AG09309 (cell line): ENCODE measurements at regions not wholly inside any gene's neighbourhood (a gene's known extent, or its start where the extent isn't known, plus 50 kb on each side); places are given as distances from the start of the nearest gene placed in this dataset.

Experiments
- DNase-seq: peaks from one replicate; pipeline ENCODE4 v3.0.0-alpha.2; 2010; ENCODE audit warnings: low read depth
- H3K4me3 ChIP-seq: 2 replicates; pipeline ENCODE4 v1.5.1; 2011; ENCODE audit warnings: mild to moderate bottlenecking, low read depth, low read length, moderate library complexity; ENCODE audit not compliant: control insufficient read depth
- CTCF ChIP-seq: IDR thresholded peaks from 2 replicates; pipeline ENCODE4 v1.5.1; 2011; ENCODE audit warnings: mild to moderate bottlenecking, low read depth, low read length, inconsistent platforms; ENCODE audit not compliant: insufficient read depth, control insufficient read depth; ENCODE audit errors: missing control alignments

GRCh38 chrX:43586830-43587229 lies 69.3 kb upstream of the MAOA start:
- DNase-seq = no peak
- TF ChIP-seq CTCF = no peak
- H3K4me3 ChIP-seq = no peak overlapping the region

DNA sequence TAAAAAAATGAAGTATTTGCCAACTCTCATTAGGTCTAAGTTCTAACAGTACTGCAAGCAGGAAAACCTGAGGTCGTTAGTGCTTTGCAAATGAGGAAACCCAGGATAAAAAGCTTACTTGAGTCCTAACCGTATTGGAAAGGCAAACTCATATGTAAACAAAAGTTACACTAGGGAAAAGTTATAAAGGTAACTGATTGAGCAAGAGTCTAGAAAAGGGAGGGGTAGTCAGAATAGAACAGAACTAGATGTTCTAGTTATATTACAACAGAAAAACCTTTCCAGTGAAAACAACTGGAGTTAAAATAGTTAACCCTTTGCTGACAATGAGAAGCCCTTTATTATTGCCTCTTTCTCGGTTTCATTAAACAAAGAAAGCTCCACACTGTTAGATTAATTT lies 66.4 kb upstream of the MAOA start:
- no peak for TF ChIP-seq CTCF
- H3K4me3 ChIP-seq = no peak overlapping the region
- no peak for DNase-seq

DNA sequence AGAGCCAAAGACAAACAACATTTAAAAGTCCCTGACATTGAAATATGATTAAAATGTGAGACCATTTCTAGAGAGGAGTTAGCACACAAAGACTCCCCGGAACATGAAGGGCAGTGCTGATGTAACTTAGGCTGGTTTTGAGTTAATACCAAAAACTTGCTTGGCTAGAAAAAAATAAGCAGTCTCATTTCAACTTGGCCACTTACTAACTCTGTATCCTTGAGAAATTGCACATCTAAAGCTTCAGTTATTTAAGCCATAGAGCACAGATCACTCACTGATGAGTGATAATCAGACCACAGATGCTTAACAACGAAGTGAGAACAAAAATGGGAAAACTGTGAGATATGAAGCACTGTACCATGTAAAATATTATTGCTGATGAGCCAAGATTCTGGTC lies 65.9 kb upstream of the MAOA start:
- H3K4me3 ChIP-seq = no peak overlapping the region
- no peak for TF ChIP-seq CTCF
- no peak for DNase-seq

- TF ChIP-seq CTCF = no peak
- no peak overlapping the region for H3K4me3 ChIP-seq
- no peak for DNase-seq
These were observed 63.5 kb upstream of the MAOA start for GRCh38 chrX:43592597-43592996.

DNA sequence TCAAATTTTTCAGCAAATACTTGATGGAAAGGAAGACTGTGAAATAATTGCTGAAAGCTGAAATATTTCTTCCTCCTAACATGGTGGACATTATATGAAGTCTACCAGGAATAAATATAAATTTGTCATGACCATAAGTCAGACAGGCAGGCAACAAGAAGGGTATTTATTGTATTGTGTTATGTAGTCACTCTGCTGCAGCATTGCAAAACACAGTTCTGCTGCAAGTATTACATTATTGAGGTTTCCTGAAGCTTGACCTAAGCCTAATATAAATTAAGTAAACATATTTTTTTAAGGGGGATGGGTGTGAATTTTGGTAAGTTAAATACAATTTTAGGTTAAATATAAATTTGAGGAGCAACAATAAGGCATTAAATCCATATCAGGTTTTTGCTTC lies 60.2 kb upstream of the MAOA start:
- no peak for TF ChIP-seq CTCF

GRCh38 chrX:43604753-43605152 lies 51.3 kb upstream of the MAOA start:
- DNase-seq = no peak
- no peak for TF ChIP-seq CTCF
- H3K4me3 ChIP-seq = no peak overlapping the region

More for the DNA sequence above, 60.2 kb upstream of the MAOA start:
- H3K4me3 ChIP-seq = no peak overlapping the region
- no peak for DNase-seq

GRCh38 chrX:43605351-43605750 lies 50.7 kb upstream of the MAOA start:
- no peak overlapping the region for H3K4me3 ChIP-seq
- no peak for TF ChIP-seq CTCF
- no peak for DNase-seq
